ENCODE measurements at regions not wholly inside any gene's neighbourhood (a gene's known extent, or its start where the extent isn't known, plus 50 kb on each side); places are given as distances from the start of the nearest gene placed in this dataset.

- TF ChIP-seq CTCF (IDR thresholded peaks at IDR 0.05; ENCODE audit: low read depth, low read length, missing input control) (no peak), NR2F2 (IDR thresholded peaks at IDR 0.05) (no peak), JUND (IDR thresholded peaks at IDR 0.05) (no peak), TAF1 (conservative IDR thresholded peaks at IDR 0.05) (no peak), REST (IDR thresholded peaks at IDR 0.05) (no peak), RAD21 (IDR thresholded peaks at IDR 0.05) (no peak)
Observed at GRCh38 chr13:64850017-64850416, 2380.1 kb downstream of the PCDH9 start.

Data from liver (tissue), 3 donors.